ENCODE measurements at regions not wholly inside any gene's neighbourhood (a gene's known extent, or its start where the extent isn't known, plus 50 kb on each side); places are given as distances from the start of the nearest gene placed in this dataset.
"Not testable (repeated sequence)": the region's sequence is repeated elsewhere in the genome, so short reads cannot be mapped to it uniquely, and the experiment has no call there.

- DNase-seq: not testable (repeated sequence)
Observed at GRCh38 chr9:81062995-81063394, 626.4 kb downstream of the TLE1 start.

DNA sequence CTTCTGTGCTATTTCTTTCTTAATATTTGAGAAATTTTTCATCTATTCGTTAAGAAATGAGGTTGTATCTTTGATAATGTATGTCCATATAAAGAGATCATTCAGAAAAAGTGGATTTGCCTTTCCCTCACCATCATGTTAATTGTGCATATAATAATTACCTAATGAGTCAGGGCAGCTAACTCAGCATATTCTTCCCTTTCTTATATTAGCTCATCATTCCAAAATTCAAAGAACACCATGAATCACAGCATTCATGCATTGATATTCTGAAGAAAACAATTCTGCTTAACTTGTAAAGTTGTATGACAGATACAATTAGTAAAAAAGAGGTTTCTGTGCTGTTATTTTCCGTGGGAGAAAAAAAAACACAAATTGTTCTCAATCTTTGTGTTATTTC, 630.6 kb downstream of the TLE1 start:
- DNase-seq: no peak

GRCh38 chr9:81053298-81054025, 635.9 kb downstream of the TLE1 start:
- no peak for DNase-seq

GRCh38 chr9:81052846-81053245, 636.5 kb downstream of the TLE1 start:
- no peak for DNase-seq

GRCh38 chr9:81047280-81047679, 642.1 kb downstream of the TLE1 start:
- DNase-seq: no peak

- no peak for DNase-seq
Observed at GRCh38 chr9:81045658-81046057, 643.7 kb downstream of the TLE1 start.

GRCh38 chr9:81037889-81038288, 651.5 kb downstream of the TLE1 start:
- no peak for DNase-seq

DNA sequence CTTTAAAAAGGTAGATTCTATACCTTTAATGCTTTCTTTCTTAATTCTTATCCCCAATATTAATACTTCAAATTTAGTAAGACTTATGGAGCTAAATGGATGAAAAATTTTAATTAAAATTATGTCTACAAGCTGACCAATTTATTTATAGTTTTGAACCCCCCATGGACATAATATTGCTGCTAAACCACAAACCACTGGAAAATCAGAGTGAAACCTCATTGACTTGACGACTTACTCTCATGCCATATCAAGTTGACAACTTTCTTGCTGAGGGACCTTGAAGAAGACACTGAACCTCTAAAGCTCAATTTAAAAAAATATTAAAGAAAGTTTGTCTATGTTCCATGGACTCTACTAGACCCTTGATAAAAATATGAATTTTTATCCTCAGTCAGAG, 653.7 kb downstream of the TLE1 start:
- DNase-seq: no peak

- DNase-seq: no peak
Observed at GRCh38 chr9:81035171-81035570, 654.2 kb downstream of the TLE1 start.

DNA sequence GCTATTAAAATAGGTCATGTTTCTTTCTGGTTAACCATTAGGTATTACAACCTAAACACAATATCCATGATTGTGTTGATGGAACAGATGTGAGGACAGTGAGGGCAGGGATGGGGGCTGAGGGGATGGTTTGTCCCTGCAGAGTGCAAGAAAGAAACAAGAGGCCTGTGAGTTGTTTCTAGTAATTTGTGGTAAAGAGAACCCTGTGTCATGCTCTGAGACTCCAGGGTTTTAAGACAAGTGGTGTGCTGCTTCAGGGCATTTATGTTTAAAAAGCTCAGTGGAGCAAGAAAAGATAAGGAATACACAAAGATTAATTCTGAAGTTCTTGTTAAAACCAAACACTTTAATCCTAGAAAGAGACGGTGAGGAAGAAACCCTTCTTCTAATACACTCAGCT, 656.5 kb downstream of the TLE1 start:
- no peak for DNase-seq

DNA sequence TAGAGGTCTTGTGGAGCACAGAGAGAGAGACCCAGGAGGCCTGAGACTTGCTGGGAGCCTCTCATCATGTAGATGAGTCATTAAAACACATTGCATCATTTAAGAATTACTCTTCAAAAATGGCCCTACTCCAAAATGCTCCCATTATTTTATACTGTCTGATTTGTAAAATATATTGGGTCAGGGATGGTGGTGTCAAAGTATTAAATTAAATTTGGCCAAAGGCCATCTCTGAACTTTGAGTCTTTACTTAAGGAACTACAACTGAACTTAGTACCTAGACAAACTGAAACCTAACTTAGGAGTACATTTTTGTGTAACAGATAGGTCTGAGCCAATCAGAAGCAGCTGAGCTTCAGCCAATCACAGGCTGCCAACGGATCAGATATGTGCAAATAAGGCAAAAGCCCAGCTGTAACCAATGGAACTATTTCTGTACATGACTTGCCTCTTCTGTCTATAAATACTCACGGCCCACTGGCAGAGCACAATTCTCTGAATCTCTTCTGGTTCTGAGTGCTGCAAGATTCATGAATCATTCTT, 657.2 kb downstream of the TLE1 start:
- DNase-seq: no peak

- DNase-seq: no peak
Observed at GRCh38 chr9:81031422-81032029, 657.8 kb downstream of the TLE1 start.

- DNase-seq: no peak
Observed at GRCh38 chr9:81030027-81030426, 659.3 kb downstream of the TLE1 start.

GRCh38 chr9:81028504-81028903, 660.8 kb downstream of the TLE1 start:
- DNase-seq: no peak

DNA sequence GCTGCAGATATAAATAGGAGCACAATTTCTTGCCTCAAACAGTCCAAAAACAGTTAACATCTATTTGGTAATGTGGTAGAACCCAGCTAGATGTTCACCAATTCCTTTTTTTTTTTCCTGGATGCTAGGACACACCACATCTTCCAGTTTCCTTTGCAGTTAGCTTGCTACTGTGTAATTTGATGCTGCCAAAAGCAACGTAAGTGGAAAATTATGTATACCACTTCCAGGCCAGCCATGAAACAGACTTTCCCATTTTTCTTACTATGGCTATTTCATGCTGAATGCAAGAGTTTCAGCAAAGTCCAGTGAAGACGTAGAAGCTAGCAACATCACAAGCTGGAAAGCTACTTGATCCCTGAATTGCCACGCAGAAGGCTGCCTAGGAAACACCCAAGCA, 667.2 kb downstream of the TLE1 start:
- DNase-seq: no peak

DNA sequence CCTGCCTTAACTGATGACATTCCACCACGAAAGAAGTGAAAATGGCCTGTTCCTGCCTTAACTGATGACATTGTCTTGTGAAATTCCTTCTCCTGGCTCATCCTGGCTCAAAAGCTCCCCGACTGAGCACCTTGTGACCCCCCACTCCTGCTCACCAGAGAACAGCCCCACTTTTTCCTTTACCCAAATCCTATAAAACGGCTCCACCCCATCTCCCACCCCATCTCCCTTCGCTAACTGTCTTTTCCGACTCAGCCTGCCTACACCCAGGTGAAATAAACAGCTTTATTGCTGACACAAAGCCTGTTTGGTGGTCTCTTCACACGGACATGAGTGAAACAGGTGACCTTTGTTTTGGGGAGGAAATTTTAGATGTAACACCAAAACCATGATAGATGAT, 674.4 kb downstream of the TLE1 start:
- not testable (repeated sequence) for DNase-seq

- not testable (repeated sequence) for DNase-seq
Observed at GRCh38 chr9:81013191-81013590, 676.2 kb downstream of the TLE1 start.

- no peak for DNase-seq
Observed at GRCh38 chr9:81002906-81003305, 686.4 kb downstream of the TLE1 start.

- DNase-seq: no peak
Observed at GRCh38 chr9:81002242-81002641, 687.1 kb downstream of the TLE1 start.

DNA sequence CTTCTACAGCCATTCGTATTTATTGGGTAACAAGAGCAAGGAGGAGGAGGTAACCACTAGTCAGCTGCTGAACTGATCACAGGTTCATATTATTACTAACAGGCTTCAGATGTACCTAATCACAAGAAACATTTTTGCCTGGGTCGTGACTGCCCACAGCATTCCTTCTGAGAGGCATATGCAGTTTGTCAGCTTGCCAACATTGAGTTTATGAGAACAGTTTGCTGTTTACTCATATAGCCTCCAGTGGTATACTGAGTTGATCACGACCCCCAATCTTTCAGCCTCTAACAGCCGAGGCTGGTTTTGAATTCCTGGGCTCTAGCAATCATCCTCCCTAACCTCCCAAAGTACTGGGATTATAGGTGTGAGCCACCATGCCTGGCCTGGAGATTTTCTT, 693.6 kb downstream of the TLE1 start:
- no peak for DNase-seq

GRCh38 chr9:80994892-80995291, 694.5 kb downstream of the TLE1 start:
- no peak for DNase-seq

DNA sequence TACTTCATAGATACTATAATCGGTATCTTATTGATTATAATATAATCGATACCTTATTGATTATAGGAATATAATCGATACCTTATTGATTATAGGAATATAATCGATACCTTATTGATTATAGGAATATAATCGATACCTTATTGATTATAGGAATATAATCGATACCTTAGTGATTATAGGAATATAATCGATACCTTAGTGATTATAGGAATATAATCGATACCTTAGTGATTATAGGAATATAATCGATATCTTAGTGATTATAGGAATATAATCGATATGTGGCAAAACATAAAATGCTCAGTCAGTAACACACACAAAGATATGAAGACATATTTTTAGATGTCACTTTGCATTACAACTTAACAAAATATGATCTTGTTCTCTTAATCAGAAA, 703.8 kb downstream of the TLE1 start:
- DNase-seq: not testable (repeated sequence)

DNA sequence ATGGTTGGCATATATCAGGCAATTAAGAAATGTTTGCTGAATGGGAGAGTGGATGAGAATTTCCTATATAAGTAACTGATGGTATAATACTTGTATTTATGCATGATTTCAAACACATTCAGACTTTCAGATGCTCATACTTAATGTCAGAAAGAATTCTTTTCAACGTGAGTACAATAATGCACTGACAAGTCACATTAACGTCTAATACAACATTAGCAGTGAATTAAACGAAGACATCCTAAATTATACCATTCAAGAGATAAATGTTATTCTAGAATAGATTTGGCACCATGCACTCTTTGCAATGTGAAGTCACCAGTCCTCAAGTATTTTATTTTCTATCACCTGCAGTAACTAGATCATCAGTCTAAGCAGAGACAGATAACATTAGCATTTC, 712.9 kb downstream of the TLE1 start:
- no peak for DNase-seq

DNA sequence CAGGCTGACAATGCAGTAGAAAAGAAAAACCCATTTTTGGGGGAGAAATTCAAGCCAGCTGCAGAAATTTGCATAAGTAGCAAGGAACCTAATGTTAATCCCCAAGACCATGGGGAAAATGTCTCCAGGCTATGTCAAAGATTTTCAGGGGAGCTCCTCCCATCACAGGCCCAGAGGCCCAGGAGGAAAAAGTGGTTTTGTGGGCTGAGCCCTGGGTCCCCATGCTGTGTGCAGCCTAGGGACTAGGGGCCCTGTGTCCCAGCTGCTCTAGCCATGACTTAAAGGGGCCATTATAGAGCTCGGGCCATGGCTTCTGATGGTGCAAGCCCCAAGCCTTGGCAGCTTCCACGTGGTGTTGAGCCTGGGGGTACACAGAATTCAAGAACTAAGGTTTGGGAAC, 719.0 kb downstream of the TLE1 start:
- not testable (repeated sequence) for DNase-seq

- DNase-seq: no peak
Observed at GRCh38 chr9:80968611-80969010, 720.7 kb downstream of the TLE1 start.

Measured in SHP77 (cell line).